WTC11 (cell line): ENCODE measurements at regions not wholly inside any gene's neighbourhood (a gene's known extent, or its start where the extent isn't known, plus 50 kb on each side); places are given as distances from the start of the nearest gene placed in this dataset.

ENCODE experiments used
- E2F5 ChIP-seq: sonication (generic); formaldehyde crosslinking; IDR thresholded peaks from 2 replicates; pipeline ENCODE4 v1.8.1; 2022; ENCODE audit warnings: mild to moderate bottlenecking, moderate library complexity, missing genetic modification reagents
- SMAD3 ChIP-seq: sonication (generic); formaldehyde crosslinking; IDR thresholded peaks from 2 replicates; pipeline ENCODE4 v1.8.0; 2022; ENCODE audit warnings: missing genetic modification reagents, mild to moderate bottlenecking, borderline replicate concordance

GRCh38 chr14:96617635-96618034 lies 115.5 kb downstream of the PAPOLA start:
- TF ChIP-seq E2F5 (CRISPR knock-in tag), result no peak
- no peak for TF ChIP-seq SMAD3
